Activated CD8-positive, alpha-beta memory T cell treated with anti-CD3 and anti-CD28 coated beads, Interleukin-2, amount 50 U/mL, for 1 hour (primary cell): ENCODE measurements at regions not wholly inside any gene's neighbourhood (a gene's known extent, or its start where the extent isn't known, plus 50 kb on each side); places are given as distances from the start of the nearest gene placed in this dataset.
"Not testable (repeated sequence)": the region's sequence is repeated elsewhere in the genome, so short reads cannot be mapped to it uniquely, and the experiment has no call there.

Experiments
- DNase-seq: peaks from one replicate; pipeline ENCODE4 v3.0.0-alpha.2; 2020; ENCODE audit errors: extremely low read depth

- DNase-seq = no peak
Observed at GRCh38 chrX:101823236-101823635, 108.6 kb downstream of the ZMAT1 start.

- not testable (repeated sequence) for DNase-seq
Observed at GRCh38 chrX:101817739-101818138, 114.1 kb downstream of the ZMAT1 start.

GRCh38 chrX:101813200-101813599, 118.6 kb downstream of the ZMAT1 start:
- DNase-seq = no peak

- DNase-seq = no peak
Observed at GRCh38 chrX:101803451-101803850, 128.4 kb downstream of the ZMAT1 start.

GRCh38 chrX:101799387-101799786, 132.4 kb downstream of the ZMAT1 start:
- peak; percentile 48 for DNase-seq

- no peak for DNase-seq
Observed at GRCh38 chrX:101787934-101788333, 128.3 kb upstream of the ARMCX2 start.

GRCh38 chrX:101785142-101785541, 125.5 kb upstream of the ARMCX2 start:
- DNase-seq = no peak

GRCh38 chrX:101780421-101780820, 120.8 kb upstream of the ARMCX2 start:
- not testable (repeated sequence) for DNase-seq

GRCh38 chrX:101774340-101774739, 114.7 kb upstream of the ARMCX2 start:
- DNase-seq = no peak

GRCh38 chrX:101764538-101764937, 104.9 kb upstream of the ARMCX2 start:
- DNase-seq = no peak

- DNase-seq = no peak
Observed at GRCh38 chrX:101759000-101759399, 99.3 kb upstream of the ARMCX2 start.

GRCh38 chrX:101750744-101751143, 91.1 kb upstream of the ARMCX2 start:
- no peak for DNase-seq

GRCh38 chrX:101749436-101749835, 89.8 kb upstream of the ARMCX2 start:
- DNase-seq = no peak

- DNase-seq = no peak
Observed at GRCh38 chrX:101745046-101745445, 85.4 kb upstream of the ARMCX2 start.

GRCh38 chrX:101744085-101744484, 84.4 kb upstream of the ARMCX2 start:
- DNase-seq = no peak

- no peak for DNase-seq
Observed at GRCh38 chrX:101740642-101741041, 81.0 kb upstream of the ARMCX2 start.

GRCh38 chrX:101738867-101739266, 79.2 kb upstream of the ARMCX2 start:
- DNase-seq = not testable (repeated sequence)

GRCh38 chrX:101738411-101738810, 78.8 kb upstream of the ARMCX2 start:
- DNase-seq = not testable (repeated sequence)

GRCh38 chrX:101736651-101737050, 77.0 kb upstream of the ARMCX2 start:
- DNase-seq = no peak

GRCh38 chrX:101732870-101733269, 73.2 kb upstream of the ARMCX2 start:
- no peak for DNase-seq

GRCh38 chrX:101729986-101730385, 70.3 kb upstream of the ARMCX2 start:
- no peak for DNase-seq
